HG03565 (cell line): ENCODE measurements at regions not wholly inside any gene's neighbourhood (a gene's known extent, or its start where the extent isn't known, plus 50 kb on each side); places are given as distances from the start of the nearest gene placed in this dataset.

ENCODE experiments used
- ATAC-seq: cut with Tn5 transposase; IDR thresholded peaks from one replicate; pipeline ENCODE4 v1.9.1; 2021; ENCODE audit warnings: mild to moderate bottlenecking, moderate library complexity; ENCODE audit not compliant: unreplicated experiment

GRCh38 chr14:56498112-56498511, 81.5 kb upstream of the TMEM260 start:
- ATAC-seq = no peak

GRCh38 chr14:56501909-56502530, 77.6 kb upstream of the TMEM260 start:
- ATAC-seq = no peak

GRCh38 chr14:56505361-56505760, 74.2 kb upstream of the TMEM260 start:
- no peak for ATAC-seq

- ATAC-seq = no peak
These were observed 67.1 kb upstream of the TMEM260 start for GRCh38 chr14:56512521-56512920.

- no peak for ATAC-seq
These were observed 64.8 kb upstream of the TMEM260 start for GRCh38 chr14:56514663-56515371.

GRCh38 chr14:56515739-56516138, 63.9 kb upstream of the TMEM260 start:
- no peak for ATAC-seq

- ATAC-seq = no peak
These were observed 57.2 kb upstream of the TMEM260 start for GRCh38 chr14:56522403-56522802.

- ATAC-seq = no peak
These were observed 54.5 kb upstream of the TMEM260 start for GRCh38 chr14:56524971-56525677.

GRCh38 chr14:56528927-56529326, 50.7 kb upstream of the TMEM260 start:
- no peak for ATAC-seq
